IMR-90 (cell line): ENCODE measurements at regions not wholly inside any gene's neighbourhood (a gene's known extent, or its start where the extent isn't known, plus 50 kb on each side); places are given as distances from the start of the nearest gene placed in this dataset.

Experiments used
- ATAC-seq: fragments of 200-7000 bp; cut with Tn5 transposase; 2 replicates; pipeline ENCODE4 v1.9.1; 2020; ENCODE audit warnings: low read depth, mild to moderate bottlenecking, moderate library complexity
- BruUV-seq: library from RNA; stranded (reverse); fragments of 400-500 nt; replicated peaks from 2 replicates; lab custom pipeline; 2021; lab: Mats Ljungman, UMichigan
- CTCF ChIA-PET: fragments of 300-600 bp; formaldehyde crosslinking; extraction: SDS; loops from one replicate; lab custom pipeline; 2021; ENCODE audit warnings: antibody characterized with exemption; lab: Yijun Ruan, JAX
- POLR2A ChIA-PET: fragments of 300-600 bp; sonication (Branson Sonifier 250); formaldehyde crosslinking; loops from one replicate; lab custom pipeline; 2022; ENCODE audit warnings: antibody characterized with exemption; ENCODE audit not compliant: unreplicated experiment; lab: Charles Lee
- DNase-seq: peaks from one replicate; pipeline ENCODE4 v3.0.0; 2013
- H2AFZ ChIP-seq: replicated peaks from 2 replicates; pipeline ENCODE3; 2013; ENCODE audit warnings: low read length, mild to moderate bottlenecking; ENCODE audit not compliant: poor library complexity
- H2AK5ac ChIP-seq: 2 replicates; pipeline ENCODE4 v1.6.1; 2013; ENCODE audit warnings: low read depth, low read length, inconsistent platforms
- H2AK9ac ChIP-seq: replicated peaks from 2 replicates; pipeline ENCODE3; 2013; ENCODE audit warnings: mild to moderate bottlenecking, low read depth, low read length, moderate library complexity; ENCODE audit not compliant: poor library complexity
- H2BK120ac ChIP-seq: 2 replicates; pipeline ENCODE4 v1.6.1; 2013; ENCODE audit warnings: low read depth, low read length, inconsistent platforms
- H2BK15ac ChIP-seq: 3 replicates; pipeline ENCODE4 v1.6.1; 2013; ENCODE audit warnings: low read depth, low read length, inconsistent platforms
- H2BK20ac ChIP-seq: 2 replicates; pipeline ENCODE4 v1.6.1; 2013; ENCODE audit warnings: low read depth, mild to moderate bottlenecking, inconsistent platforms, low read length, moderate library complexity
- H2BK5ac ChIP-seq: 2 replicates; pipeline ENCODE4 v1.6.1; 2013; ENCODE audit warnings: mild to moderate bottlenecking, low read depth, low read length, inconsistent platforms; ENCODE audit not compliant: poor library complexity, severe bottlenecking
- H3K14ac ChIP-seq: replicated peaks from 2 replicates; pipeline ENCODE4 v1.6.1; 2013; ENCODE audit warnings: low read depth, low read length, inconsistent platforms
- H3K18ac ChIP-seq: 2 replicates; pipeline ENCODE4 v1.6.1; 2013; ENCODE audit warnings: low read depth, low read length, control low read depth
- H3K23ac ChIP-seq: 2 replicates; pipeline ENCODE4 v1.6.1; 2013; ENCODE audit warnings: low read depth, low read length, inconsistent platforms
- H3K27ac ChIP-seq: 2 replicates; pipeline ENCODE4 v1.5.1; 2013; ENCODE audit warnings: mild to moderate bottlenecking, control low read depth, low read length; ENCODE audit not compliant: insufficient read depth
- H3K27me3 ChIP-seq: 2 replicates; pipeline ENCODE4 v1.6.1; 2013; ENCODE audit warnings: low read length; ENCODE audit not compliant: control insufficient read depth, insufficient read depth
- H3K36me3 ChIP-seq: 2 replicates; pipeline ENCODE4 v1.6.1; 2013; ENCODE audit warnings: low read length, mixed read lengths; ENCODE audit not compliant: control insufficient read depth, insufficient read depth
- H3K4ac ChIP-seq: 2 replicates; pipeline ENCODE4 v1.6.1; 2013; ENCODE audit warnings: low read depth, low read length, inconsistent platforms
- H3K4me1 ChIP-seq: 2 replicates; pipeline ENCODE4 v1.6.1; 2013; ENCODE audit warnings: low read length, mixed read lengths; ENCODE audit not compliant: control insufficient read depth, insufficient read depth
- H3K4me2 ChIP-seq: 2 replicates; pipeline ENCODE4 v1.6.1; 2013; ENCODE audit warnings: low read depth, mild to moderate bottlenecking, control low read depth, low read length, moderate library complexity
- H3K4me3 ChIP-seq: 2 replicates; pipeline ENCODE4 v1.5.1; 2013; ENCODE audit warnings: low read depth, mild to moderate bottlenecking, control low read depth, low read length, moderate library complexity; ENCODE audit not compliant: insufficient read depth
- H3K56ac ChIP-seq: 2 replicates; pipeline ENCODE4 v1.6.1; 2013; ENCODE audit warnings: low read length, inconsistent platforms; ENCODE audit not compliant: insufficient read depth; ENCODE audit errors: extremely low read depth
- H3K79me1 ChIP-seq, 2 experiments: 2 replicates each; pipeline ENCODE4 v1.6.1; 2013; ENCODE audit warnings: low read length in 2 of 2, inconsistent platforms in 1 of 2, low read depth in 1 of 2
- H3K9ac ChIP-seq: 2 replicates; pipeline ENCODE4 v1.6.1; 2013; ENCODE audit warnings: low read depth, low read length, control low read depth
- H3K9me1 ChIP-seq: 2 replicates; pipeline ENCODE4 v1.6.1; 2013; ENCODE audit warnings: low read length, inconsistent platforms; ENCODE audit not compliant: insufficient read depth
- H3K9me3 ChIP-seq: 2 replicates; pipeline ENCODE4 v1.6.1; 2013; ENCODE audit warnings: low read length; ENCODE audit not compliant: control insufficient read depth, insufficient read depth
- H4K20me1 ChIP-seq: 2 replicates; pipeline ENCODE4 v1.6.1; 2013; ENCODE audit warnings: low read length, inconsistent platforms; ENCODE audit not compliant: insufficient read depth
- H4K5ac ChIP-seq: 2 replicates; pipeline ENCODE4 v1.6.1; 2013; ENCODE audit warnings: mild to moderate bottlenecking, low read depth, low read length, control low read depth
- H4K8ac ChIP-seq, 2 experiments: 2 replicates each; pipeline ENCODE4 v1.6.1; 2013; ENCODE audit warnings: low read depth in 2 of 2, low read length in 2 of 2, control low read depth in 1 of 2, inconsistent platforms in 1 of 2
- H4K91ac ChIP-seq: 2 replicates; pipeline ENCODE4 v1.6.1; 2013; ENCODE audit warnings: low read depth, low read length, inconsistent platforms; ENCODE audit not compliant: insufficient read depth
- BHLHE40 ChIP-seq: fragments of 150-350 bp; IDR thresholded peaks from 2 replicates; pipeline ENCODE4 v1.6.1; 2016; ENCODE audit warnings: mild to moderate bottlenecking, low read depth, low read length
- CEBPB ChIP-seq: IDR thresholded peaks from 2 replicates; pipeline ENCODE4 v1.6.1; 2012; ENCODE audit warnings: low read depth, low read length, improper control_type of control experiment
- CHD1 ChIP-seq: IDR thresholded peaks from 2 replicates; pipeline ENCODE4 v1.6.1; 2012; ENCODE audit warnings: low read depth, low read length, improper control_type of control experiment
- ELK1 ChIP-seq: fragments of 150-350 bp; IDR thresholded peaks from 2 replicates; pipeline ENCODE4 v1.6.1; 2016; ENCODE audit warnings: low read depth, mild to moderate bottlenecking, low read length, moderate library complexity, borderline replicate concordance
- FOS ChIP-seq: fragments of 150-350 bp; IDR thresholded peaks from 2 replicates; pipeline ENCODE4 v1.6.1; 2016; ENCODE audit warnings: low read depth, low read length
- MAFK ChIP-seq: IDR thresholded peaks from 2 replicates; pipeline ENCODE4 v1.6.1; 2012; ENCODE audit warnings: low read depth, low read length, improper control_type of control experiment
- MAZ ChIP-seq: IDR thresholded peaks from 2 replicates; pipeline ENCODE4 v1.6.1; 2012; ENCODE audit warnings: low read depth, mild to moderate bottlenecking, low read length, improper control_type of control experiment, moderate library complexity, borderline replicate concordance
- MXI1 ChIP-seq: IDR thresholded peaks from 2 replicates; pipeline ENCODE4 v1.6.1; 2012; ENCODE audit warnings: low read depth, mild to moderate bottlenecking, low read length, moderate library complexity, borderline replicate concordance
- NFE2L2 ChIP-seq: fragments of 150-350 bp; IDR thresholded peaks from 2 replicates; pipeline ENCODE4 v1.6.1; 2016; ENCODE audit warnings: low read depth, mild to moderate bottlenecking, low read length
- POLR2A ChIP-seq: IDR thresholded peaks from 2 replicates; pipeline ENCODE4 v1.6.1; 2012; ENCODE audit warnings: mild to moderate bottlenecking, low read depth, low read length
- RAD21 ChIP-seq: IDR thresholded peaks from 2 replicates; pipeline ENCODE4 v1.6.1; 2012; ENCODE audit warnings: low read length, improper control_type of control experiment
- RCOR1 ChIP-seq: IDR thresholded peaks from 2 replicates; pipeline ENCODE4 v1.6.1; 2012; ENCODE audit warnings: mild to moderate bottlenecking, low read length, improper control_type of control experiment; ENCODE audit not compliant: insufficient replicate concordance
- RFX5 ChIP-seq: IDR thresholded peaks from 2 replicates; pipeline ENCODE4 v1.8.0; 2012; ENCODE audit warnings: low read depth, mild to moderate bottlenecking, low read length, moderate library complexity
- SMC3 ChIP-seq: fragments of 150-350 bp; IDR thresholded peaks from 2 replicates; pipeline ENCODE4 v1.6.1; 2016; ENCODE audit warnings: low read depth, mild to moderate bottlenecking, antibody characterized with exemption, low read length, moderate library complexity
- USF2 ChIP-seq: fragments of 150-350 bp; IDR thresholded peaks from 2 replicates; pipeline ENCODE4 v1.6.1; 2017; ENCODE audit warnings: mild to moderate bottlenecking, antibody characterized with exemption, low read length, low read depth
- WGBS, 2 experiments: methylation state at CpG; one replicate each; pipeline versions ENCODE4 v1.1.5 to v1.1.7; 2013; ENCODE audit warnings: missing lambda C conversion rate in 2 of 2; ENCODE audit not compliant: insufficient read length in 1 of 2; ENCODE audit errors: extremely low coverage in 2 of 2; 5-methylcytosine and 5-hydroxymethylcytosine counted together
- dilution Hi-C: fragments of 300-500 bp; cut with HindIII; formaldehyde crosslinking; loops from one replicate; pipeline ENCODE4 v1.14.3; 2018; ENCODE audit warnings: low sequenced_read_pairs; ENCODE audit not compliant: unreplicated experiment
- in situ Hi-C: fragments of 300-500 bp; cut with MboI; formaldehyde crosslinking; loops from 3 replicates; pipeline ENCODE4 v1.14.3; 2019; ENCODE audit warnings: low sequenced_read_pairs, inconsistent platforms, mixed read lengths
- intact Hi-C: fragments of 100-400 bp; cut with micrococcal nuclease; formaldehyde crosslinking; loops from 2 replicates; pipeline ENCODE4 v1.10.0; 2022
- TF ChIP-seq, protein P1 (sequence below): conservative IDR thresholded peaks from 2 replicates; pipeline ENCODE4 v1.5.1; 2012; ENCODE audit warnings: mild to moderate bottlenecking, low read depth, low read length, improper control_type of control experiment

- ATAC-seq (no peak), DNase-seq (no peak)
- no peak overlapping the region for H2BK5ac ChIP-seq
- H2BK15ac ChIP-seq: no peak overlapping the region
- H3K27ac ChIP-seq: no peak overlapping the region
- no peak overlapping the region for H2AK5ac ChIP-seq
- POLR2A ChIA-PET: no interaction called here
- H3K9me1 ChIP-seq: no peaks in the 10 kb centered on the region
- CTCF ChIA-PET: interaction anchor here (1.0 kb wide), 1 partner anchor 15 kb away, joined by 4 read pairs; no protein-coding TSS in a partner anchor
- H4K20me1 ChIP-seq: no peaks in the 10 kb centered on the region
- no peak overlapping the region for H2AK9ac ChIP-seq
- no peak overlapping the region for H3K9ac ChIP-seq
- no CpG with 5 or more reads among the region's 3 CpGs for WGBS, 2 experiments
- no peak overlapping the region for H2AFZ ChIP-seq
- H3K9me3 ChIP-seq: no peaks in the 10 kb centered on the region
- TF ChIP-seq NFE2L2 (no peak), CHD1 (no peak), MAFK (no peak), RFX5 (no peak), RCOR1 (no peak), SMC3 (no peak), ELK1 (no peak), BHLHE40 (no peak), FOS (no peak), MXI1 (no peak), USF2 (no peak), MAZ (no peak), CEBPB (no peak), RAD21 (no peak), POLR2A (no peak)
- TF ChIP-seq, protein P1, sequence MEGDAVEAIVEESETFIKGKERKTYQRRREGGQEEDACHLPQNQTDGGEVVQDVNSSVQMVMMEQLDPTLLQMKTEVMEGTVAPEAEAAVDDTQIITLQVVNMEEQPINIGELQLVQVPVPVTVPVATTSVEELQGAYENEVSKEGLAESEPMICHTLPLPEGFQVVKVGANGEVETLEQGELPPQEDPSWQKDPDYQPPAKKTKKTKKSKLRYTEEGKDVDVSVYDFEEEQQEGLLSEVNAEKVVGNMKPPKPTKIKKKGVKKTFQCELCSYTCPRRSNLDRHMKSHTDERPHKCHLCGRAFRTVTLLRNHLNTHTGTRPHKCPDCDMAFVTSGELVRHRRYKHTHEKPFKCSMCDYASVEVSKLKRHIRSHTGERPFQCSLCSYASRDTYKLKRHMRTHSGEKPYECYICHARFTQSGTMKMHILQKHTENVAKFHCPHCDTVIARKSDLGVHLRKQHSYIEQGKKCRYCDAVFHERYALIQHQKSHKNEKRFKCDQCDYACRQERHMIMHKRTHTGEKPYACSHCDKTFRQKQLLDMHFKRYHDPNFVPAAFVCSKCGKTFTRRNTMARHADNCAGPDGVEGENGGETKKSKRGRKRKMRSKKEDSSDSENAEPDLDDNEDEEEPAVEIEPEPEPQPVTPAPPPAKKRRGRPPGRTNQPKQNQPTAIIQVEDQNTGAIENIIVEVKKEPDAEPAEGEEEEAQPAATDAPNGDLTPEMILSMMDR: no peak
- no peak overlapping the region for H3K4me2 ChIP-seq
- H2BK20ac ChIP-seq: no peak overlapping the region
- in situ Hi-C loops: no loop called here
- no peak overlapping the region for H3K14ac ChIP-seq
- no peak overlapping the region for H3K18ac ChIP-seq
- dilution Hi-C loops: no loop called here
- H3K4ac ChIP-seq: no peak overlapping the region
- H3K56ac ChIP-seq: no peak overlapping the region
- no peaks in the 10 kb centered on the region for H3K36me3 ChIP-seq
- H3K4me1 ChIP-seq: no peaks in the 10 kb centered on the region
- no peak overlapping the region for H2BK120ac ChIP-seq
- H4K91ac ChIP-seq: no peak overlapping the region
- H3K79me1 ChIP-seq: no peaks in the 10 kb centered on the region
- no peak overlapping the region for H3K4me3 ChIP-seq
- H3K23ac ChIP-seq: no peak overlapping the region
- no TSS peak for BruUV-seq
- H3K27me3 ChIP-seq: peaks cover 3% of the 10 kb centered on the region; the same call in 1 of the 2 replicates
- no peak overlapping the region for H4K5ac ChIP-seq
- intact Hi-C loops: no loop called here
- no peak overlapping the region for H4K8ac ChIP-seq
These were observed 322.5 kb upstream of the CFAP20DC start for GRCh38 chr3:59372346-59372745.
